NOMO-1 treated with dmso at 0.1 percent for 144 hours (cell line): ENCODE measurements at regions not wholly inside any gene's neighbourhood (a gene's known extent, or its start where the extent isn't known, plus 50 kb on each side); places are given as distances from the start of the nearest gene placed in this dataset.

Experiments
- DNase-seq: peaks from one replicate; lab custom pipeline; 2025; ENCODE audit not compliant: unreplicated experiment; lab: John Stamatoyannopoulos, UW

GRCh38 chr12:30440826-30441602 lies 254.7 kb downstream of the IPO8 start:
- no peak for DNase-seq

GRCh38 chr12:30439201-30439600 lies 256.5 kb downstream of the IPO8 start:
- DNase-seq = no peak

GRCh38 chr12:30438601-30439041 lies 257.0 kb downstream of the IPO8 start:
- no peak for DNase-seq

GRCh38 chr12:30437616-30438015 lies 258.1 kb downstream of the IPO8 start:
- no peak for DNase-seq

GRCh38 chr12:30437044-30437443 lies 258.6 kb downstream of the IPO8 start:
- DNase-seq = no peak

DNA sequence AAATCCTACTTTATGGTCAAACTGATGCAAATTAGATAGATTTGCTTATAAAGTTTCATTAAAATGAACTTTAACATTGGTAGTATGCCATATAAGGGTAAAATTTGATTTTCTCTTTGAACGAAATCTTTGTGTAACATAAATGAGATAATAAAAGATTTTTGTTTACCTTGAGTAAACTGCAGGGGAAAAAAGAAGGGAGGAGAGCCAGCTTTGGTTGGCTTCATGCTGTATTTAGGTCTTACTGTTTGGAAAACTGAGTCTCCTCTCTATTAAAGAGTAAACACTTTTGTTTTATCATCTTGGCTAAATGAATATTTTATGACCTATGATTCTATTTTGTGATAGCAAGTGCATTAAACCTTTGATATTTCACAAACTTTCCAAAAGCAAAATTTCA lies 267.6 kb downstream of the IPO8 start:
- DNase-seq = no peak

GRCh38 chr12:30427555-30427954 lies 268.1 kb downstream of the IPO8 start:
- no peak for DNase-seq

DNA sequence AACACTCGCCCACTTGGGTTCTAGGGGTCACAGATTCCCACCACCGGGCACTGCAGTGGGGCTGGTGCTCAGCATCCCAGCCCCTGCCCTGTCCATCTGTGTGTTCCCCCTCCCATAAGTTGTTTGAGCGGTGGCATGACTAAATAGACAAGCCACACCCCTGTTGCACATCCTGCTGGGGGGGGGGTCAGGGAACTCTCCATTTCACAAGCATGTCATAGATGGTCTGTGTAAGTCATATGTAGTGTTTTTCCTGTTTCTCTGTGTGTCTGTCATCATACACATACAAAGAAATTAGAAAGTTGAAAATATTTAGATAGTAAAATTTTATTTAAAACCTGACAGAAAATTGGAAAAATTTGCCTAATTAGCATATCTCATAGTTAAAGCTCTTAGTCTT lies 270.2 kb downstream of the IPO8 start:
- no peak for DNase-seq

GRCh38 chr12:30423330-30423729 lies 272.3 kb downstream of the IPO8 start:
- DNase-seq = no peak

- no peak for DNase-seq
Measured at GRCh38 chr12:30422844-30423243, 272.8 kb downstream of the IPO8 start.

DNA sequence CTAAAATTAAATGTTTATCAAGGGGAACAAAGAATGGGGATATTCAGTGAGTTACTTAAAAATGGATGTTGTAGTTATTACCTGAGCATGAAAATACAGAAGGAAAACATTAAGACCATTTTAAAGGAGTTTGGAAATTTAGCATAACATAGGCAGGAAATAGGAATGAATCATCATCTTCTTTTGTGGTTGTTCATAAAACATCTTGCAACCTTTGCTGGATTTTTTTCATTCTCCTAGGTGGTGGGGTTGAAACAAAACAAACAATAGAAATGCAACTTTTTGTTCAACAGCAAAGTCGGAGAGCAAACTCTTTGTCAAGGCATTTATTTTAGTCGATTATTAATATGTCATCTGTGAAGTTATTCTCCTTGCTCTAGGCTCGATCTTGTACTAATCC lies 275.1 kb downstream of the IPO8 start:
- no peak for DNase-seq

DNA sequence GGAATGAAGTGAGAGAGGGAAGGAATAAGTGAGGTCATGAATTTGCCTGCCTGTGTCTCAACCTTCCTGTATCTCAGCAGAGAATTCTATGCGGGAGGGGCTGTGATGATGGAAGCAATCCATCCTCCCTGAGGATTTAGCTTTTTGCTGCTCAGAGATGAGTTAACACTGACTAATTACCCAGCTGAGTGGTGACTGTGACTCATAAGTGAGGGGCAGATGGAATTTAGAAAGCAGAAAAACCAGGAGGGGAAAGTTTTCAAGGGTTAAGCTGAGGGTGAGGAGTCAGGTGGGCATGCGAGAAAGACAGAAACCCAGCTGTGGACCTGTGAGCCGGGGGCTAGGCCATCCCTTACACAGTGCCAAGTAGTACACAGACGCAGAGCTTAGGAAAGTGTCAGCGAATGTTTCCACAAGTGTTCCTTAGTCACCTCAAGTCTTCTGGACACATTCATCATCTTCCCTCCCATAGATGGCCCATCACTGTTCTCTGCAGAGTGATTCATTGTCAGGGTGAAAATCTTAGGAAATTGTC lies 277.9 kb downstream of the IPO8 start:
- no peak for DNase-seq

DNA sequence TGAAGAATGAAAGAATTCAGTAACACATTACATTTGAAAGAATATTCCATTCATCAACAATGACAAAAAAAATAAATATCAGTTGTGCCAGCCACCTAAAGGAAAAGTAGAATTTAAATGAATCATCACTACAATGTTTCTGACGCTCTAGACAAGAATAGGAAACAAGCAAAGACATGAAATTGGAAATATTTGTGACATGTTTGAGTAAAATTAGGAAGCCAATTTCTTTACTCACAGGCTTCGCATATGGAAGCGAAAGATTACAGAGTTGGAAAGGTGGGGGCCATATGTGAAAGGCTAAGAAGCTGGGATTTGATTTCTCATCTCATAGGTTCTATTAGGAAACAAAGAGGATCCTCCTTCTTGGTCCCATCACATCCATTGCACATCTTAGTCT lies 279.0 kb downstream of the IPO8 start:
- DNase-seq = no peak

DNA sequence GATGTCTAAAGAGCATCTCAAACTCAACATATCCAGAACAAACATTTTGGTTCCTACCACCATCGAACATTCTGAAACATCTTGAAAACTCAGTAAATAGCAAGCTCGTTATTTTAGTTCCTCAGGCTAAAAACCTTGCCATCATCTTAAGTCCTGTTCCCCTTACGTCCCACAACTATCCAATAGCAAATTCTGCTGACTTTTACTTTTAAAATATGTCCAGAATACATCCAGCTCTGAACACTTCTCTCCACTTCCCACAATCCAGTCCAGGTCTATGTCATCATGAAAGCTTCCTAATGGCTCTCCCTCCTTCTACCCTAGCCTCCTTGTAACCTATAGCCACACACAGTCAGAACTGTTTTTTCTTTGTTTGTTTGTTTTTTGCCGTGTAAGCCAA lies 279.9 kb downstream of the IPO8 start:
- DNase-seq = no peak

GRCh38 chr12:30414507-30414906 lies 281.2 kb downstream of the IPO8 start:
- no peak for DNase-seq

DNA sequence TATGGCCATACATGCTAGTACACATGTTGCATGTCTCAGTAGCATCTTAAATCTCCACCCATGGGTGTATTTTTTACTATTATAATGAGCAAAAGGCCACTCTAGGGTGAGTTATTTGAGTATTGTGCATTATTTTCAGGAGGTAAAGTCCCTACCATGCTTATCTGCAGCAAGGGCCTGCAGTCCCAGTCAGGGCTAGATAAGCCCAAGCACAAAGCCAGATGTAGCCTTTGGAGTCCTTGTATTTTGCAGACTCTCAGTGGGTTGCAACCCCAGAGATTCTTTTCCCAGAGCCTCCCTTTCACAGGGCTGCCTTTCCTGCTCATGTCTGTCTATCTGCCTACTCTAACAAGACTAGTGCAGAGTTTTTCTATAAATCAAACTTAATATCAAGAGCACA lies 295.3 kb downstream of the IPO8 start:
- DNase-seq = no peak

- DNase-seq = no peak
Measured at GRCh38 chr12:30399859-30400258, 295.8 kb downstream of the IPO8 start.

DNA sequence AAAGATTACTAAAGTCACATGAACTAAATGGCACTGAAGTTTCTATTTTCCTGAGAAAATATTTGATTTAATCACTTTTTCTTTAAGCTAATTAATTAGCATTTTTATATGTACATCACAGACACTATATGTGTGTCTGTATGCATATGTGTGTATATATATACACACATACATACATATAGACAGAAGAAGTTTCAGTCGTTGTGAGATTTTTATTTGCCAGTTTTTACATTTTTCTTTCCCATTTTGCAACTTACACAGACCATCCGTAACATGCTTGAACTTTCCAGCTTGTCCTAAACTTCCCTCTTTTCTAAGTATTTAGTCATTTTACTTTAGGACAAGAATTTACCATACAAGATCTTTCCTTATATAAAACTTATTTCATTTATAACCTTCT lies 299.1 kb downstream of the IPO8 start:
- DNase-seq = no peak

GRCh38 chr12:30395190-30395589 lies 300.5 kb downstream of the IPO8 start:
- DNase-seq = no peak

DNA sequence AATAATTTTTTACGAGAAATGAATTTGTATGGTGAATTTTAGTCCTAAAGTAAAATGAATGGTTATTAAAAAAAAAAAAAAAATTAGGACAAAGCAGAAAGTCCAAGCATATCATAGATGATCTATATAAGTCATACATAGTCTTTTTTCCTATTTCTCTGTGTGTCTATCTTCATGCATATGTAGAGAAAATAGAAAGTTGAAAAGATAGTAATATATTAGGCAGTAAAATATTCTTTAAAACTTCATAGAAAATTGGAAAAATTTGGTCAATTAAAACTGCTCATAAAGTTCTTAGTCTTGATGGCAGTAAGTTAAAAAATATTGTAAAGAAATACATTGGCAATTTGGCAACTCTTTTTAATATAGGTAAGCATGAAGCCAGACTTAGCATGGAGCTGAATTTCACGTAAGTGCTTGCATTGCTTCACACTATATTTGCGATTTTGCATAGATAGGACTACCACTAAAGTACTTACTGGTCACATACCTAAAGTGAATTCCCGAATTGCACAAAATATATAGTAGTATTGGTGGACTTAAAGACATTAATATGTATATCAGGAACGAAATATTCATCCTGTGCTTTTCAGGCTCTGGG lies 303.8 kb downstream of the IPO8 start:
- no peak for DNase-seq

- DNase-seq = no peak
Measured at GRCh38 chr12:30385706-30386105, 310.0 kb downstream of the IPO8 start.

DNA sequence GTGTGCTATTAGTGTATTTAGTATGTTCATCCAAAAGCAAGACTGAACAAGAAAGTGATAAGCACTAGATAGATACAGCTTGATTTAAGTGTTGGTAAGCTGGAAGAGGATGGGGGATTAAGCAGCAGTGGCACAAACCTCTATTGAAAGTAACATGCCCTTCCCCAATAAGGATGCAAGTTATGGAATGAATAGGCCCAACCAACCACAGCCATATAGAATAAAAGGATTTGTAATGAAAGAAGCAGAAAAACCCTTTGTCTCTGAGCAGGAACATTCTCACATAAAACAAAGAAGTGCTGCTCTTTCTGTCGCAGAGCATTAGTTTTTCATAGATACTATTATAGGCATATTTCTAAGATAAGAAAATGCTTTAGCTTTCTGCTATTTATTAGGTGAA lies 310.7 kb downstream of the IPO8 start:
- DNase-seq = no peak

- DNase-seq = no peak
Measured at GRCh38 chr12:30378307-30378706, 317.4 kb downstream of the IPO8 start.
